ENCODE measurements at regions not wholly inside any gene's neighbourhood (a gene's known extent, or its start where the extent isn't known, plus 50 kb on each side); places are given as distances from the start of the nearest gene placed in this dataset.

GRCh38 chr5:146940295-146940694, 61.7 kb upstream of the PPP2R2B start:
- no peak for DNase-seq

GRCh38 chr5:146944019-146944418, 65.5 kb upstream of the PPP2R2B start:
- no peak for DNase-seq

GRCh38 chr5:146944764-146945616, 66.4 kb upstream of the PPP2R2B start:
- no peak for DNase-seq

- DNase-seq = no peak
These were observed 67.1 kb upstream of the PPP2R2B start for GRCh38 chr5:146945617-146946084.

GRCh38 chr5:146947181-146947941, 68.8 kb upstream of the PPP2R2B start:
- DNase-seq = no peak

GRCh38 chr5:146948666-146949065, 70.1 kb upstream of the PPP2R2B start:
- DNase-seq = no peak

- DNase-seq = no peak
These were observed 73.6 kb upstream of the PPP2R2B start for GRCh38 chr5:146952168-146952567.

- no peak for DNase-seq
These were observed 77.7 kb upstream of the PPP2R2B start for GRCh38 chr5:146956217-146956616.

- no peak for DNase-seq
These were observed 80.8 kb upstream of the PPP2R2B start for GRCh38 chr5:146959360-146959759.

GRCh38 chr5:146962801-146963355, 84.3 kb upstream of the PPP2R2B start:
- no peak for DNase-seq

GRCh38 chr5:146965761-146966659, 87.5 kb upstream of the PPP2R2B start:
- peak; percentile 24 for DNase-seq

GRCh38 chr5:146967646-146968045, 89.1 kb upstream of the PPP2R2B start:
- no peak for DNase-seq

GRCh38 chr5:146971401-146971800, 92.8 kb upstream of the PPP2R2B start:
- no peak for DNase-seq

- DNase-seq = no peak
These were observed 107.9 kb upstream of the PPP2R2B start for GRCh38 chr5:146986469-146986868.

GRCh38 chr5:146993876-146994530, 115.4 kb upstream of the PPP2R2B start:
- no peak for DNase-seq

- no peak for DNase-seq
These were observed 117.3 kb upstream of the PPP2R2B start for GRCh38 chr5:146995878-146996277.

- no peak for DNase-seq
These were observed 136.8 kb upstream of the PPP2R2B start for GRCh38 chr5:147015405-147015804.

GRCh38 chr5:147017191-147017590, 138.6 kb upstream of the PPP2R2B start:
- DNase-seq = no peak

GRCh38 chr5:147017621-147018020, 139.1 kb upstream of the PPP2R2B start:
- no peak for DNase-seq

GRCh38 chr5:147018812-147019211, 140.3 kb upstream of the PPP2R2B start:
- no peak for DNase-seq

GRCh38 chr5:147036691-147037245, 158.2 kb upstream of the PPP2R2B start:
- no peak for DNase-seq

Measured in effector CD8-positive, alpha-beta T cell (primary cell).